B cell (primary cell): ENCODE measurements at regions not wholly inside any gene's neighbourhood (a gene's known extent, or its start where the extent isn't known, plus 50 kb on each side); places are given as distances from the start of the nearest gene placed in this dataset.

Experiments
- ATAC-seq: fragments of 200-7000 bp; cut with Tn5 transposase; one replicate; pipeline ENCODE4 v1.10.0; 2021; ENCODE audit warnings: low read depth, mild to moderate bottlenecking, moderate number of reproducible peaks, moderate library complexity
- CTCF ChIA-PET: fragments of 350-600 bp; sonication (Branson Sonifier 250); formaldehyde crosslinking; loops from one replicate; lab custom pipeline; 2021; ENCODE audit warnings: antibody characterized with exemption, inconsistent platforms; lab: Charles Lee
- POLR2A ChIA-PET: fragments of 350-600 bp; sonication (Branson Sonifier 250); formaldehyde crosslinking; loops from one replicate; lab custom pipeline; 2021; ENCODE audit warnings: antibody characterized with exemption; lab: Charles Lee
- DNase-seq: peaks from one replicate; pipeline ENCODE4 v3.0.0; 2013
- H2AFZ ChIP-seq: 2 replicates; pipeline ENCODE4 v1.6.1; 2012; ENCODE audit warnings: mild to moderate bottlenecking, low read depth, low read length; ENCODE audit not compliant: insufficient read depth, poor library complexity, severe bottlenecking
- H3K27ac ChIP-seq, 2 donors: 1 replicate in 1 of 2; 2 replicates in 1 of 2; pipeline ENCODE4 v1.5.1; 2012 to 2013; ENCODE audit warnings: low read length in 2 of 2, mild to moderate bottlenecking in 2 of 2, moderate library complexity in 1 of 2
- H3K27me3 ChIP-seq, 4 experiments: fragments of 200-600 bp in 1 of 4; sonication (generic) in 1 of 4; replicated peaks in 1 of 4; 1 replicate in 2 of 4; 2 replicates in 2 of 4; pipeline versions ENCODE4 v1.6.1 to v1.7.0; 2013 to 2016; ENCODE audit warnings: low read length in 3 of 4, mild to moderate bottlenecking in 2 of 4, mixed read lengths in 1 of 4, moderate library complexity in 1 of 4; ENCODE audit not compliant: insufficient read depth in 4 of 4, control insufficient read depth in 3 of 4; ENCODE audit errors: control extremely low read depth in 1 of 4
- H3K36me3 ChIP-seq, 2 experiments: replicated peaks in 1 of 2; 1 replicate in 1 of 2; 2 replicates in 1 of 2; pipeline versions ENCODE4 v1.6.1 to v1.7.1; 2013; ENCODE audit warnings: low read length in 1 of 2; ENCODE audit not compliant: insufficient read depth in 2 of 2, control insufficient read depth in 1 of 2; ENCODE audit errors: control extremely low read depth in 1 of 2, extremely low read depth in 1 of 2
- H3K4me1 ChIP-seq, 2 donors: fragments of 200-600 bp in 1 of 2; sonication (generic) in 1 of 2; 1 replicate in 1 of 2; 2 replicates in 1 of 2; pipeline versions ENCODE4 v1.5.1 to v1.6.1; 2013 to 2017; ENCODE audit warnings: low read length in 2 of 2; ENCODE audit not compliant: control insufficient read depth in 2 of 2, insufficient read depth in 2 of 2
- H3K4me2 ChIP-seq: replicated peaks from 2 replicates; pipeline ENCODE3; 2012; ENCODE audit warnings: mild to moderate bottlenecking, low read depth, low read length; ENCODE audit not compliant: poor library complexity, severe bottlenecking
- H3K4me3 ChIP-seq, 5 experiments: fragments of 200-600 bp in 1 of 5; sonication (generic) in 1 of 5; 1 replicate in 3 of 5; 2 replicates in 2 of 5; pipeline versions ENCODE4 v1.5.1 to v1.7.0; 2011 to 2016; ENCODE audit warnings: low read length in 4 of 5, mild to moderate bottlenecking in 4 of 5, low read depth in 2 of 5, control low read depth in 1 of 5, moderate library complexity in 1 of 5; ENCODE audit not compliant: insufficient read depth in 1 of 5; ENCODE audit errors: control extremely low read depth in 1 of 5, extremely low read depth in 1 of 5
- H3K79me2 ChIP-seq: fragments of 200-600 bp; sonication (generic); one replicate; pipeline ENCODE4 v1.6.0; 2016; ENCODE audit warnings: low read length; ENCODE audit not compliant: control insufficient read depth, insufficient read depth
- H3K9ac ChIP-seq: fragments of 200-600 bp; sonication (generic); 2 replicates; pipeline ENCODE4 v1.6.1; 2017; ENCODE audit warnings: mild to moderate bottlenecking, low read length, moderate library complexity
- H3K9me3 ChIP-seq, 3 donors: one replicate each; pipeline versions ENCODE4 v1.6.1 to v1.7.1; 2013; ENCODE audit warnings: low read length in 2 of 3; ENCODE audit not compliant: control insufficient read depth in 2 of 3, insufficient read depth in 1 of 3; ENCODE audit errors: control extremely low read depth in 1 of 3
- H4K20me1 ChIP-seq: 2 replicates; pipeline ENCODE4 v1.6.0; 2012; ENCODE audit warnings: mild to moderate bottlenecking, low read length; ENCODE audit not compliant: insufficient read depth, control insufficient read depth, poor library complexity, severe bottlenecking
- H3K27ac Mint-ChIP-seq: one replicate; pipeline ENCODE4 v1.8.0; 2021; ENCODE audit warnings: mixed read lengths
- H3K27me3 Mint-ChIP-seq: one replicate; pipeline ENCODE4 v1.8.0; 2021; ENCODE audit warnings: mixed read lengths
- H3K4me1 Mint-ChIP-seq: one replicate; pipeline ENCODE4 v1.8.0; 2021; ENCODE audit warnings: mixed read lengths
- H3K4me3 Mint-ChIP-seq: one replicate; pipeline ENCODE4 v1.8.0; 2021; ENCODE audit warnings: mixed read lengths
- H3K9me3 Mint-ChIP-seq: one replicate; pipeline ENCODE4 v1.8.0; 2022; ENCODE audit warnings: mixed read lengths; ENCODE audit not compliant: insufficient read depth
- EZH2 ChIP-seq: IDR thresholded peaks from 2 replicates; pipeline ENCODE4 v1.6.1; 2012; ENCODE audit warnings: borderline replicate concordance, low read depth, mild to moderate bottlenecking, moderate library complexity, low read length; ENCODE audit not compliant: insufficient read depth, poor library complexity, severe bottlenecking
- WGBS: methylation state at CpG from one replicate; pipeline ENCODE4 v1.1.5; 2013; ENCODE audit warnings: missing lambda C conversion rate; ENCODE audit not compliant: insufficient coverage; 5-methylcytosine and 5-hydroxymethylcytosine counted together
- intact Hi-C: fragments of 100-400 bp; cut with micrococcal nuclease; formaldehyde crosslinking; loops from one replicate; pipeline ENCODE4 v1.10.0; 2022
- TF ChIP-seq, protein P1 (sequence below): fragments of 200-600 bp; IDR thresholded peaks from one replicate; pipeline ENCODE4 v1.8.0; 2022; ENCODE audit warnings: antibody characterized with exemption, mild to moderate bottlenecking

- no peaks in the 10 kb centered on the region for H3K27me3 Mint-ChIP-seq
- Histone ChIP-seq H4K20me1 (no peaks in the 10 kb centered on the region), H3K79me2 (no peaks in the 10 kb centered on the region), H3K4me2 (no peak overlapping the region), H3K27ac (no peak overlapping the region), H3K27me3 (no peaks in the 10 kb centered on the region), H3K36me3 (no peaks in the 10 kb centered on the region), H3K9ac (no peak overlapping the region), H3K9me3 (peaks cover 0 to under 1% (median 0%) of the 10 kb centered on the region in 3 donors), H3K4me3 (no peak overlapping the region), H2AFZ (no peak overlapping the region), H3K4me1 (no peaks in the 10 kb centered on the region)
- 55% methylated on average over 8 of the region's 9 CpGs for WGBS
- ATAC-seq (no peak), DNase-seq (peak; percentile 34)
- no peak overlapping the region for H3K27ac Mint-ChIP-seq
- no peaks in the 10 kb centered on the region for H3K4me1 Mint-ChIP-seq
- intact Hi-C loops: no loop called here
- TF ChIP-seq, protein P1, sequence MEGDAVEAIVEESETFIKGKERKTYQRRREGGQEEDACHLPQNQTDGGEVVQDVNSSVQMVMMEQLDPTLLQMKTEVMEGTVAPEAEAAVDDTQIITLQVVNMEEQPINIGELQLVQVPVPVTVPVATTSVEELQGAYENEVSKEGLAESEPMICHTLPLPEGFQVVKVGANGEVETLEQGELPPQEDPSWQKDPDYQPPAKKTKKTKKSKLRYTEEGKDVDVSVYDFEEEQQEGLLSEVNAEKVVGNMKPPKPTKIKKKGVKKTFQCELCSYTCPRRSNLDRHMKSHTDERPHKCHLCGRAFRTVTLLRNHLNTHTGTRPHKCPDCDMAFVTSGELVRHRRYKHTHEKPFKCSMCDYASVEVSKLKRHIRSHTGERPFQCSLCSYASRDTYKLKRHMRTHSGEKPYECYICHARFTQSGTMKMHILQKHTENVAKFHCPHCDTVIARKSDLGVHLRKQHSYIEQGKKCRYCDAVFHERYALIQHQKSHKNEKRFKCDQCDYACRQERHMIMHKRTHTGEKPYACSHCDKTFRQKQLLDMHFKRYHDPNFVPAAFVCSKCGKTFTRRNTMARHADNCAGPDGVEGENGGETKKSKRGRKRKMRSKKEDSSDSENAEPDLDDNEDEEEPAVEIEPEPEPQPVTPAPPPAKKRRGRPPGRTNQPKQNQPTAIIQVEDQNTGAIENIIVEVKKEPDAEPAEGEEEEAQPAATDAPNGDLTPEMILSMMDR: peak; percentile 52
- TF ChIP-seq EZH2: no peak
- no peak overlapping the region for H3K4me3 Mint-ChIP-seq
- no peaks in the 10 kb centered on the region for H3K9me3 Mint-ChIP-seq
- ChIA-PET POLR2A (no interaction called here), CTCF (no interaction called here)
These were observed 1395.8 kb downstream of the SLITRK5 start for GRCh38 chr13:89066868-89067466.

GRCh38 chr13:89072979-89073378 is 1401.8 kb downstream of the SLITRK5 start:
- no peak for DNase-seq
- intact Hi-C loops: no loop called here
- Histone ChIP-seq H3K4me3 (no peak overlapping the region), H3K36me3 (no peaks in the 10 kb centered on the region), H3K4me1 (no peaks in the 10 kb centered on the region), H3K9ac (no peak overlapping the region), H3K27ac (no peak overlapping the region), H3K9me3 (no peaks in the 10 kb centered on the region), H3K4me2 (no peak overlapping the region), H4K20me1 (no peaks in the 10 kb centered on the region), H2AFZ (no peak overlapping the region), H3K27me3 (no peaks in the 10 kb centered on the region), H3K79me2 (no peaks in the 10 kb centered on the region)
- no peaks in the 10 kb centered on the region for H3K27me3 Mint-ChIP-seq
- 100% methylated on average over 1 of the region's 1 CpG for WGBS
- POLR2A ChIA-PET: no interaction called here
- no peaks in the 10 kb centered on the region for H3K4me1 Mint-ChIP-seq
- TF ChIP-seq, protein P1: no peak
- no peak for TF ChIP-seq EZH2
- H3K9me3 Mint-ChIP-seq: peaks cover 2% of the 10 kb centered on the region
- CTCF ChIA-PET: no interaction called here
- ATAC-seq: no peak
- no peak overlapping the region for H3K27ac Mint-ChIP-seq
- H3K4me3 Mint-ChIP-seq: no peak overlapping the region
